CD4-positive, alpha-beta T cell treated with Interleukin-2 at 100 ng/mL for 4 hours (primary cell): ENCODE measurements at regions not wholly inside any gene's neighbourhood (a gene's known extent, or its start where the extent isn't known, plus 50 kb on each side); places are given as distances from the start of the nearest gene placed in this dataset.

ENCODE experiments used
- DNase-seq: peaks from one replicate; pipeline ENCODE4 v3.0.0-alpha.2; 2020; ENCODE audit warnings: low spot score

GRCh38 chr13:44212633-44213396, 160.8 kb upstream of the SERP2 start:
- no peak for DNase-seq

DNA sequence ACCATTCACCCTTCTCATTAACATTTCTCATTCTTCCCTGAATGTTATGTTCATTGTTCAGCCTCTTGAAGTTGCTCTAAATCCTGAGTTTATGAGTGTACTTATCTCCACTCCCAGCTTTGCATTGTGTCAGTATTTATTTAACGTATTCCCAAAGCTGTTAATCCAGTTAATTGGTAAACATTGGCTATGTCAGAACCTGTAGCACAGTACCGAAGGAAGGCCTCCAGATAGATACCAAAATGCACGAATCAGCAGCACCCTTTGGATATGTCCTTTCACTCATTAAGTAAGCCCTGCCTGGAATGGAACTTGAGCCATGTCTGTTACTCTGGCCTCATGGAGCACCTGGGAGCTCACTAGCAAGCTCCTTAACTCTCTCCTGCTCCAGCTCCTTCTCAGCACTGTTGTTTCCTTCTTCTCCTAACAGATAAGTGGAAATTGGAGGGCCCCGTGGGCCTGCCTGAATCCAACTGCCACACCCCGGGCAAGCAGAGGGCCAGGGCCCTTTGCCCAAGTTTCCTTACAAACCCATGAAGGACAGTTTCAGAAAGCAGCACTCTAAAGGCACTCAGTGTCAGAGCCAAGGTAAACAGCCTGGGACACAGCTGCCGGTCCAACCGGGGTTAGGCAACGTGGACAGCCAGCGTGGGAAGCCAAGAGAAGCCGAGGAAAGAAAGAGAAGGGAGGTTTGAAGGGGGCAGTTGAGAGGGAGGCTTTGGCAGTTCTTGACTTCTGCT, 155.0 kb upstream of the SERP2 start:
- DNase-seq: no peak

GRCh38 chr13:44219577-44220548, 153.8 kb upstream of the SERP2 start:
- DNase-seq: no peak

DNA sequence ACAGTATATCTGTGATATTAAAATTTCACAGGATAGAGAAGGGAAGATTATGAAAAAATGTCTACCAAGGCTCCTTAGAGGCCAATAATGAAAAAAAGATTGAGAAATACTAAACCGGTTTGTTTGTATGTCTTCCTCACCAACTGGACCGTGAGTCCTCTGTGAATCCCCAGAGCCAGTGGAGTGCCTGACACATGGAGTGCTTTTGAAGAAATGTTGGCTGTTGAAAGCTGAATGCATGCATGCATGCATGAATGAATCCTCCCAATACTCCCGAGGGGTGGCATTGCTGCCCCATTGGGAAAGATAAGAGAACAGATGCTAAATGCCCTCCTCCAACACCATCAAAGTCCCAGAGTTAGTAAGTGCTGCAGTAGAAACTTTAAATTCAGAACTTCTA, 152.7 kb upstream of the SERP2 start:
- DNase-seq: no peak

GRCh38 chr13:44221657-44222056, 152.0 kb upstream of the SERP2 start:
- DNase-seq: no peak

DNA sequence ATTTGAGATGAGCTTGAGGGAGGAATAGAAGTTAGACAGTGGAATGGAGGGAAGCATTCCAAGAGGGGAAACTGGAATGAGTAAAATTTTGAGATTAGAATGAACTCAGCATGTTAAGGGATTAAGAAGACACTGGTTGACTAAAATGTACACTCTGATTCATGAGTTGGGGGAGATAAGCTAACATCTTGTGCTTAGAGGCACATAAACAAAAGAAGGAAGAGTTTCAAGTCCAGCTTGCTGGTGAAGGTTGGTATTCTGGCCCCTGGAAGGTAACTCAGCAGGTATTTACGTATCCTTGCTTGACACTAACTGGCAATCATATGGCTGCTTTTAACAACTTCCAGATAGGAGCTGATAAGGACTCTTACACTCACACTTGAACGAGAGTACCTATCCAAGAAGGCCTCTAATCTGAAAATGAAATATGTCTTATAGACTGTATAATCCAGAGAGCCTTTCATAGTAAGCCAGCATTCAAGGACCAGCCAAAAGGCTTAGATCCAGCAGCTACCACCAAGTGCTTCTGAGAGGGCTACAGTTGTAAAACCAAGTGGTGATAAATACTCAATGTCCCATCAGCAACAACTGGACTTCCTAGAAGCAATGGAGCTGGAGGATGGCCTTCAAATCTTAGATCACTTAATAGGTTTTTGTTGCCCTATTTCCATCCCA, 149.7 kb upstream of the SERP2 start:
- DNase-seq: no peak

GRCh38 chr13:44224450-44225149, 149.0 kb upstream of the SERP2 start:
- DNase-seq: no peak

GRCh38 chr13:44229371-44230030, 144.1 kb upstream of the SERP2 start:
- DNase-seq: no peak

DNA sequence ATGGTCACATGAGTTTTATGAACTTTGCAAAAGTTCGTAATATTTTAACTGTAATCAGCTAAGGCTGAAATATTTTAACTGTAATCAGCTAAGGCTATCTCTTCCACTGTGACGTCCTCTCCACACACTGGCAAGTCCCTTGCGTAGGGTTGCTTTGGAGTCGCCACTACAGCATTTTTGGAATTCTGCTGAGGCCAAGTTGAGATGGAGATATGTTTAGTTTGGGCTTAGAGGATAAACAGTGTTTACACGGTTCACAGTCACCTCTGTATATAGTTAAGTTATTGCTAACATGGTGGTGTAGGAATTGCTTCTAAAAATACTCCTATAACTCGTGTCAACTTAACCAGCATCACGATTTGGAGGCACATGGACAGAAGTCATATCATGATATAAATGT, 143.6 kb upstream of the SERP2 start:
- no peak for DNase-seq

DNA sequence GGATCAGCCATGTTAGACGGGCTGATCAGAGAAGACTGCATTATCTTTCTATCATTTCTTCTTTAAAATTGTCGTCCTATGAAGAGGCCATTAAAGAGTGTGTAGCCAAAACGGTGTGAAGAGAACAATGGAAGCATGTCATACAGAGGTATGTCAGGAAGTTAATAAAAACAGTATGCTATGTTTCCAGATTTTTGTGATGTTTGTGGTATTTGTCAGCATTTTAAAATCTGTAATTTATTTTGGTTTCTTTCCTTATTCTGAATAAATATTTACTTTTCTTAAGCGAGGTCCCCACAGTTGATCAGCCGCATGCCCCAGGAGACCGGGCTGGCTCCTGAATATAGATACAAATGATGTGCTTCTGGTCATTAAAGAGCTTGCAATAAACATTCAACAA, 142.9 kb upstream of the SERP2 start:
- DNase-seq: no peak

- DNase-seq: no peak
Observed at GRCh38 chr13:44231786-44232516, 141.7 kb upstream of the SERP2 start.

DNA sequence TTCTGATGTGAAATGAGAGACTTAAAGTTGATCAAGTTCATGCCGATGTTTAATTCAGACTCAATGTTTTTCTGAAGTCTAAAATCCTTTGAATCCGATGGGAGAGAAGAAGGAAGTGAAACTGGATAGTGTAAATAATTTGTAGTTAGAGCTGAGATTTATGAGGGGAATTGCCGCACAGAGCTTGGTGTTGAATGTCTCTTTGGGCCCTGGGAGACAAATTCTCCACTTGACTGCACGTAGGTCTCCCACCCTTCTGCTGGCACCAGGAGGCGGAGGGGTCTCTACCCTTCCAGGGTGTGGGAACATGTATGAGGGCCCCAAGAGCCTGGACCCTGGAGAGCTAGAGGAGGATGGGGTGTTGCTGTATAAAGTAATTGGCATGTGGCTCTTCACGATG, 140.8 kb upstream of the SERP2 start:
- DNase-seq: no peak

DNA sequence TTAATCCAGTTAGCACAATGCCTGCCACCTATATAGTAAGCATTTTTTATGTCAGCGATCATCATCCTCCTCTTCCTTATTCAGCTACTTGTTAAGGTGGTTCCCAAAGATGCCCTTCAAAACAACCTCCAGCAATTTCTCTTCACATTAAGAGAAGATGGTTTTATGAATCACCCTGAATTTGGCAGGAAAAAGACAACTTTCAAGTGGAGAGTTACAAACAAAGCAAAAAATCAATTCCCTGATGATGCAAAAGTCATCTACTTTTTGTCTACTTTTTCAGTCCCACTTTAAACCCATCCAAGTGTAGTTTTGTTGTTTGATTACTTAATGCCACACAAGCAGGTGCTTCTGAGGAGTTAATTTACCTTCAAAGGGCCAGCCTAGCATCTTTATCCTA, 139.1 kb upstream of the SERP2 start:
- DNase-seq: no peak

GRCh38 chr13:44236370-44236769, 137.3 kb upstream of the SERP2 start:
- no peak for DNase-seq

GRCh38 chr13:44236801-44237207, 136.8 kb upstream of the SERP2 start:
- DNase-seq: no peak

DNA sequence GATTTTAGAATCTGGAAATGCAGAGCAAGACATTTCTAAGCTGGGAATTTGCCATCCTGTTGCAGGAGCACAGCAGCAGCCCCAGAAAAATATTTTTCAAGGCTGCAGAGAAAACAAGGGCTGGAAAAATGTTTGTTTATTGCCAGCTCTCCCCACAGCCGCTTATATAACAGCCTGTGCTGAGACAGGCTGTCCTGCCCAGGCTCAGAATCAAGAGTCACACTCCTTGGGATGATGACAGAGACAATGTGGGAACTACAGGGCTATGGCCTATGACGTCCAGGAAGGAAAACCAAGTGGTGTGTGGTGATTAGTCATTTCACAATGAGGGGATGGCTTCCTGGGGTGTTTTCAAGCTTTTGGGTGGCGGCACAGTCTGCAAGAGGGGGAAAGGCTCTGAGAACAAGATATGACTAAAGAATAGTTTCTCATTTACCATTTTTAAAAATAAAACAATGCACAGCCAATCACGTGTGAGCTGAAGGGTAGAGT, 136.3 kb upstream of the SERP2 start:
- peak; percentile 5 for DNase-seq

- no peak for DNase-seq
Observed at GRCh38 chr13:44237881-44238421, 135.7 kb upstream of the SERP2 start.

DNA sequence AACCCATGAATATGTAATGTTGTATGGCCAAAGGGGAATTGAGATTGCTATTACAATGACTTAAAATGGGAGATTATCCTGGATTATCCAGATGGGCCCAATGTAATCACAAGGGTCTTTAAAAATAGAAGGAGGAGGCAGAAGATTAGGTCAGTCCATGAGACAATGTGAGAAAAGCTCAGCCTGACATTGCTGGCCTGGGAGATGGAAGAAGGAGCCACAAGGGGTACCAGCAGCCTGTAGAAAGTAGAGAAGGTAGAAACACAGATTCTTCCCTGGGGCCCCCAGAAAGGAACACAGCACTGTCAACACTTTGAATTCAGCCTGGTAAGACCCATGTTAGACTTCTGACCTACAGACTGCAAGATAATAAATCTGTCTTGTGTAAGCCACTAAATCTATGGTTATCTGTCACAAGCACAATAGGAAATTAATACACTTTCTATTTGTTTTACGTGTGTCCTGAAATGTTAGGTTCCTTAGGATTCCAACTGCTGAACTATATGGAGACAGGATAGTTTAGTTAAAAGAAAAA, 132.9 kb upstream of the SERP2 start:
- DNase-seq: no peak

DNA sequence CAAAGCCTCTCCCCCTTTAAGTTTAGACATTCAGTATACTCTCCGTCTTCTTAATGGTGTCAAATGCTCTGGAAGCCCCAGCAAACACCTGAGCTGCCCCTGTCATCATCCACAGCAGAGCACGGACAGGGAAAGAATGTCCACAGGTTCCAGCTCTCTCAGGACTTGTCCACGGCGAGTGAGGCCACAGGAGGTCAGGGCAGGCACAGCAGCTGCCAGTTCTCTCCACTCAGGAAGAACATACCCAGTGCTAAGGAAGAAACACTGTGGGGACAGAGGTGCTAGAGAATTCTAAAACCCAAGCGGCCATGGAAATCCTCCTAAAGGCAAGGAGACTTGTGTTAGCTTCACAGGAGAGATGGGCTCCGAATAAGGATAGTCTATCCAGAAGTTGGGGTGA, 132.0 kb upstream of the SERP2 start:
- no peak for DNase-seq
